ENCODE measurements at regions not wholly inside any gene's neighbourhood (a gene's known extent, or its start where the extent isn't known, plus 50 kb on each side); places are given as distances from the start of the nearest gene placed in this dataset.

- ATAC-seq (ENCODE audit: low read depth) (no peak), DNase-seq (no peak)
- H3K27ac ChIP-seq (ENCODE audit: low read length in 2 of 2), result no peak overlapping the region
- CTCF ChIA-PET, result no interaction called here
- no peak overlapping the region for H2AFZ ChIP-seq (ENCODE audit: insufficient read depth, low read depth, low read length, poor library complexity, severe bottlenecking)
- Mint-ChIP-seq H3K4me3 (no peak overlapping the region), H3K9me3 (ENCODE audit: insufficient read depth) (peaks cover 4% of the 10 kb centered on the region), H3K27me3 (peaks cover 4% of the 10 kb centered on the region), H3K27ac (no peak overlapping the region), H3K4me1 (no peaks in the 10 kb centered on the region)
- no CpG with 5 or more reads among the region's 2 CpGs for WGBS (ENCODE audit: insufficient coverage)
- TF ChIP-seq EZH2 (IDR thresholded peaks at IDR 0.05; ENCODE audit: borderline replicate concordance, insufficient read depth, low read depth, low read length, poor library complexity, severe bottlenecking), result no peak
- TF ChIP-seq CTCF (IDR thresholded peaks at IDR 0.05), result no peak
- no peak overlapping the region for H3K4me3 ChIP-seq (ENCODE audit: control extremely low read depth in 1 of 5, extremely low read depth in 1 of 5, insufficient read depth in 1 of 5, low read depth in 2 of 5, low read length in 4 of 5)
- no peak overlapping the region for H3K4me2 ChIP-seq (replicated peaks; ENCODE audit: low read depth, low read length, poor library complexity, severe bottlenecking)
- H3K36me3 ChIP-seq (replicated peaks in 1 of 2; ENCODE audit: control extremely low read depth in 1 of 2, control insufficient read depth in 1 of 2, extremely low read depth in 1 of 2, insufficient read depth in 2 of 2, low read length in 1 of 2), result no peaks in the 10 kb centered on the region
- no peaks in the 10 kb centered on the region for H4K20me1 ChIP-seq (ENCODE audit: control insufficient read depth, insufficient read depth, low read length, poor library complexity, severe bottlenecking)
- no peak overlapping the region for H3K9ac ChIP-seq (ENCODE audit: low read length)
- H3K27me3 ChIP-seq (replicated peaks in 1 of 4; ENCODE audit: control extremely low read depth in 1 of 4, control insufficient read depth in 3 of 4, insufficient read depth in 4 of 4, low read length in 3 of 4), result no peaks in the 10 kb centered on the region
- intact Hi-C loops (cut with micrococcal nuclease), result no loop called here
- H3K79me2 ChIP-seq (ENCODE audit: control insufficient read depth, insufficient read depth, low read length), result no peaks in the 10 kb centered on the region
- POLR2A ChIA-PET, result no interaction called here
- no peaks in the 10 kb centered on the region for H3K4me1 ChIP-seq (ENCODE audit: control insufficient read depth in 2 of 2, insufficient read depth in 2 of 2, low read length in 2 of 2)
- peaks cover 0 to 6% (median 0%) of the 10 kb centered on the region in 3 donors for H3K9me3 ChIP-seq (ENCODE audit: control extremely low read depth in 1 of 3, control insufficient read depth in 2 of 3, insufficient read depth in 1 of 3, low read length in 2 of 3)
Observed at GRCh38 chr18:6623278-6623677, 106.2 kb upstream of the ARHGAP28 start.

- Histone ChIP-seq H3K4me3 (ENCODE audit: control extremely low read depth in 1 of 5, extremely low read depth in 1 of 5, insufficient read depth in 1 of 5, low read depth in 2 of 5, low read length in 4 of 5) (no peak overlapping the region), H3K36me3 (replicated peaks in 1 of 2; ENCODE audit: control extremely low read depth in 1 of 2, control insufficient read depth in 1 of 2, extremely low read depth in 1 of 2, insufficient read depth in 2 of 2, low read length in 1 of 2) (no peaks in the 10 kb centered on the region), H3K9me3 (ENCODE audit: control extremely low read depth in 1 of 3, control insufficient read depth in 2 of 3, insufficient read depth in 1 of 3, low read length in 2 of 3) (peaks cover 0 to 6% (median 0%) of the 10 kb centered on the region in 3 donors), H3K9ac (ENCODE audit: low read length) (no peak overlapping the region), H2AFZ (ENCODE audit: insufficient read depth, low read depth, low read length, poor library complexity, severe bottlenecking) (no peak overlapping the region), H4K20me1 (ENCODE audit: control insufficient read depth, insufficient read depth, low read length, poor library complexity, severe bottlenecking) (no peaks in the 10 kb centered on the region), H3K4me1 (ENCODE audit: control insufficient read depth in 2 of 2, insufficient read depth in 2 of 2, low read length in 2 of 2) (no peaks in the 10 kb centered on the region), H3K27me3 (replicated peaks in 1 of 4; ENCODE audit: control extremely low read depth in 1 of 4, control insufficient read depth in 3 of 4, insufficient read depth in 4 of 4, low read length in 3 of 4) (no peaks in the 10 kb centered on the region), H3K79me2 (ENCODE audit: control insufficient read depth, insufficient read depth, low read length) (no peaks in the 10 kb centered on the region), H3K27ac (ENCODE audit: low read length in 2 of 2) (no peak overlapping the region), H3K4me2 (replicated peaks; ENCODE audit: low read depth, low read length, poor library complexity, severe bottlenecking) (no peak overlapping the region)
- WGBS (ENCODE audit: insufficient coverage), result 76% methylated on average over 3 of the region's 5 CpGs
- no peak for ATAC-seq (ENCODE audit: low read depth)
- no peak overlapping the region for H3K27ac Mint-ChIP-seq
- no peak for DNase-seq
- intact Hi-C loops (cut with micrococcal nuclease), result no loop called here
- H3K27me3 Mint-ChIP-seq, result no peaks in the 10 kb centered on the region
- no peaks in the 10 kb centered on the region for H3K9me3 Mint-ChIP-seq (ENCODE audit: insufficient read depth)
- POLR2A ChIA-PET, result no interaction called here
- CTCF ChIA-PET, result interaction anchor here (0.9 kb wide), 1 partner anchor 86 kb away, joined by 4 read pairs; no protein-coding TSS in a partner anchor
- H3K4me3 Mint-ChIP-seq, result no peak overlapping the region
- TF ChIP-seq EZH2 (IDR thresholded peaks at IDR 0.05; ENCODE audit: borderline replicate concordance, insufficient read depth, low read depth, low read length, poor library complexity, severe bottlenecking) (no peak), CTCF (IDR thresholded peaks at IDR 0.05) (no peak)
- H3K4me1 Mint-ChIP-seq, result no peaks in the 10 kb centered on the region
Observed at GRCh38 chr18:6624271-6624660, 105.2 kb upstream of the ARHGAP28 start.
